Activated CD4-positive, alpha-beta T cell treated with anti-CD3 and anti-CD28 coated beads for 24 hours (primary cell): ENCODE measurements at regions not wholly inside any gene's neighbourhood (a gene's known extent, or its start where the extent isn't known, plus 50 kb on each side); places are given as distances from the start of the nearest gene placed in this dataset.

ENCODE experiments used
- DNase-seq, 2 donors: peaks; one replicate each; pipeline ENCODE4 v3.0.0-alpha.2; 2020; ENCODE audit warnings: low read depth in 2 of 2

- no peak for DNase-seq
These were observed 472.4 kb downstream of the ANKRD7 start for GRCh38 chr7:118696879-118697278.

DNA sequence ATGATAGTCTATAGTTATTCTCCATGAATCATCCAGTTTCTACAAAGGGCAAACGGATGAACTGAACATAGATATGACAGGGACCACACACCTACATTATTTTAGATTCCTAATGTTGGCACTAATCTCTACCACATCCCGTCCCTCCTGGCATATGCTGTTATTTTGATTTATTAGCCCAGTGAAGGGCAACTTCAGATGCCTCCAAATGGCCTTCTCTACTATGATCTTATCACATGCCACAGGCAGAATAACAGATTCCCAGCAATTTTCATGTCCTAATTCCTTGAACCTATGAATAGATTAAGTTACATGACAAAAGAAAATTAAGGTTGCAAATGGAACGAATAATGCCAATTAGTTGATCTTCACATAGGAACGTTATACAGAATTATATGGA, 474.7 kb downstream of the ANKRD7 start:
- DNase-seq = no peak

GRCh38 chr7:118708741-118709140, 484.2 kb downstream of the ANKRD7 start:
- no peak for DNase-seq

- DNase-seq = no peak
These were observed 487.2 kb downstream of the ANKRD7 start for GRCh38 chr7:118711688-118712087.

DNA sequence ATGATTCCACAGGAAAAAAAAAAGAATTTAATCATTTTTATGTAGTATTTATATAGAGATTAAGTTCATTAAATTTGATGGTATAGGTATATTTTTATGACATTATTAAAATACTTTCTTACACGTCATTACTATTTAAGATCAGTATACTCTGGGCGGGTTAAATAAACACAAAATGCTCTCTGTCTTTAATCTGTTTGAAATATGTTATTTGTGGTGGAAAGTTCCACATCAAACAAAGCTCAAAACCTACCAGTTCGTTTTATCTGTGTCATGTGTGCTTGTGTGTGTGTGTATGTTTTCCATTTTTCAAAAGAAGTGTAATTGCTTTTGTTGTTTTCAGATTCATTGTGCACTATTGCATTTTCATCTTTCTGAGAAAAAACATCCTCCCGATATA, 488.5 kb downstream of the ANKRD7 start:
- DNase-seq = no peak

- no peak for DNase-seq
These were observed 496.1 kb downstream of the ANKRD7 start for GRCh38 chr7:118720632-118721031.

DNA sequence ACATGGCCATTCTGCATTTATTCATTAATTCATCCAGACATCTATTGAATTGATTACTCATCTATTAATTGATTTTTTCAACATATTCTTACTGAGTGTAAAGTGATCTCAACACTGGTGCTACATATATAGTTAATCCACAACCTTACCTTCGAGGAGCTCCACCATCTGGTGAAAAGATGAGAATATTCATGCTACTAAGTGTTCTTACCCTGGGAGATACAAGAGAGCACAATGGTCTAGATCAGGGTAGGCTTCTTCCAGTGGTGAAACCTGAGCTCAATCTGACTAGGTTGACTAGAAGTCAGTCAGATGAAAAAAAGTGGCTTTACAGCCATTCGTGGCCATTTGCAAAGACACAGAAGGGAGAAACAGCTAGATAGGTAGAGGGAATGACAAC, 507.4 kb downstream of the ANKRD7 start:
- DNase-seq = no peak

GRCh38 chr7:118734541-118734940, 510.0 kb downstream of the ANKRD7 start:
- DNase-seq = no peak

- DNase-seq = no peak
These were observed 510.9 kb downstream of the ANKRD7 start for GRCh38 chr7:118735441-118735840.

DNA sequence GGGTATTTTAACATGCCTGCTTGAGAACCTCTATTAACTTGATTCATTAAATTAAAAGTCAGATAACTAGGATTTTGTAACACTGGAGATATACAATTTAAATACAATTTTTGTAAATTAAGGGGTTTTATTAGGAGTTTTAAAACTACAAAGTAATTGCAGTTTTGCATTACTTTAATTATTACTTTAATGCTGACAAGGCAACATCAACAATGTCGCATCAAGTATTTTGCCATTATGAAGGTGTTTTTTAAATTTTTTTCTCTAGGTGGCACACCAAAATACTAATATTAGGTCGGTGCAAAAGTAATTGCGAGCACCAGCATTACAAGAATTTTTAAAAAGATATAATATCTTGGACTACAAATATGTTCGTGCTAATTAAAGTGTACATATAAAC, 513.4 kb downstream of the ANKRD7 start:
- DNase-seq = no peak

GRCh38 chr7:118745927-118746326, 521.4 kb downstream of the ANKRD7 start:
- no peak for DNase-seq

DNA sequence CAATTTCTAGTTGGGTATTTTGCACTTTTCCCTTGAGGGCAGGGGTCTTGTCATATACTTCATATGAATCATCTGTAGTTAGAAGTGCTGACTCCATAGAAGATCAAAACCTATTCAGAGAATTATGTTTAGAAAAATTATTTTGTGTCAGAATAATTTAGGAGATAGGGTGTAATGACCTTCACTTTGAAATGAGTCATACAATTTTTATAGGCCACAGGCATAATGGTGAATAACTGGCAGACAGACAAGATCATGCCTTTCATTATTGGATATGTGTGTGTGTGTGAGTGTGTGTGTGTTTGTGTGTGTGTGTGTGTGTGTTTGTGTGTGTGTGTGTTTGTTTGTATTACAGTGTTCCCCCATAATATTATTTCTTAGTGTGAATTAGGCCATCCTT, 523.0 kb downstream of the ANKRD7 start:
- no peak for DNase-seq

GRCh38 chr7:118753479-118753878, 529.0 kb downstream of the ANKRD7 start:
- DNase-seq = no peak

- no peak for DNase-seq
These were observed 530.1 kb downstream of the ANKRD7 start for GRCh38 chr7:118754608-118755007.

GRCh38 chr7:118755067-118755625, 530.6 kb downstream of the ANKRD7 start:
- no peak for DNase-seq

- DNase-seq = no peak
These were observed 532.6 kb downstream of the ANKRD7 start for GRCh38 chr7:118757066-118757465.

DNA sequence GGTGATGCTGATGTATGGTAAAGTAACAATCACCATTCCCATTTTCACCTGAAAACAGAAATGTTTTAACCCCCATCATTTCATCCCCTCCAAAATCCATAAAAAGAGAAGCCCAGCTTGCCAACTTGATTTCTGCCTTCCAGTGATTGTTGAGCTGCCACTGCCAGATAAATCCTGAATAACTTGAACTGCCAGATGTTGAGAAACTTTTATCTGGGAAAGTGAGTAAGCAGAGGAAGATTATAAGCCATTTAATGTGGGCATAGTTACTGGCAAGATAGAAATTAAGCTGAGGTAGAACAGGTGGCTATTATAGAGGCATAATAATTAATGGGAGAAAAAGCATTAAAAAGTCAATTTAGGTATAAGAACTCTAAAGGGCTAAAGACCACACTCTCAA, 534.1 kb downstream of the ANKRD7 start:
- no peak for DNase-seq

DNA sequence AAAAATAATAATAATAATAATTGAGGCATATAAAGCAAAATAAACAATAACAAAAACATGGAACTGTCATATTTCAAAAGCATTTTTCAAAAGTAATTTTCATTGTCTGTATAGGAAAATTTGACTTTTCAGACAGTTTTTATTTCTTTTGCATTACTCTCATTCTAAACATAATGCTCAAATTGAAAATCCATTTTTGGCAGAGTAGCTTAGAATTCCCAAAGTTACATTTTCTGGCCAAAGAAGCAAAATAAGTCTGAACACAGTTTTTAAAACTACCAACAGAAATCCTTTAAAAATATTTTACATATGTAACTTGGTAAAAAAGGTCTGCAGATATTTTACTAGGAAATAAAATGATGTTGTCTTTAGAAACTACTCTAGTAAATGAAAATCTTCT, 535.4 kb downstream of the ANKRD7 start:
- DNase-seq = no peak

GRCh38 chr7:118762451-118762850, 537.9 kb downstream of the ANKRD7 start:
- DNase-seq = no peak

DNA sequence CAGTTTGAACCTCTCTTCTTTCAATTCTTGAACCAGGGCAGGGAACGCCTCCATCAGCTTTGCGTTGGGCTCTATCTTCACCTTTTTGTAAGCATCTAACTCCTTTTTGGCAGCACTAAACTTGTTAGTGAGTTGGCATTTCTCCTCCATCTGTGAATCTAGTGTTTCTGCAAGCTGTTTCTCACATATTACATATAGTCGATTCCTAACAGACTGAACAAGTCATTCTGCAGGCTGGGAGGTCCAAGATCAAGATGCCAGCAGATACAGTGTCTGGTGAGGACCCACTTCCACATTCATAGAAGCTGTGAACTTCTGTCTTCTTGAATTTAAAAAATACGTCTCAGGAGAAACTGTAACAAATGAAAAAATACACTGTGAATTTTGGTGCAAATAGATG, 539.7 kb downstream of the ANKRD7 start:
- DNase-seq = no peak

DNA sequence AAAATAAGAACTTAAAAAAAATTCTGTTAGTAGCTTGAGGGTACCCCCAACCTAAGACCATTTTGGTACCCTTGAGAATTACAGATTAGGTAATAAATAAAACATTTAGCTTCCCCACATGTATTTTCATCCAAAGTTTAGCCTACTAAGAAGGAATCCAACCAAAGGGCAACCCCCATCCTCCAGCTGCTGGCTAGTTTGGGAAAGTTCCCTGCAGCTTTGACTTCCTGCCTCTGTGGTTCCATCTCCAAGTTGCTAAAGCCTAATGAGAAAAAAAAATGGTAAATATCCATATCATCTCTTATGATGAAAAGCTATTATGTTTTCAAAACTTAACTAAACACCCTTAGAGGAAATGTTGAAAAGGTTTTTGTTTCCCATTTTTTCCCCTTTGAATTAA, 547.2 kb downstream of the ANKRD7 start:
- DNase-seq = no peak

DNA sequence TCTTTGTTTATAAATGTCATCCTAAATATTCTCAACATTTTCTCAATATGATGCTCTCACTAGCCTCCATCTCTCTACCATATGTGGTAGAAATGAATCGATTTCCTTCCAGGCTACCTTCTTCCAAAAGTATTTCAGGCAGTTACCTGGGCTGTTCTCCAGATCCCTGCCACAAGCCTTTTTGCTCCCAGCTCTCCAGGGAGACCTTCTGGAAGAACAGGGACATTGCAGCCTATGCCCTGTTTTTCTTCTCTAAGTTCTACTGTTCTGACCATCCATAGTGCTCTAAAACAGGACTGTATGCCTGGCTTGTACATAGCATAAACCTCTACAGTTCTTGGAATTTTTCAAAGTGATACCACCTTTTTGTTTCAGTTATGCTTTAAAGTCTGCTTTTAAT, 552.8 kb downstream of the ANKRD7 start:
- DNase-seq = no peak

GRCh38 chr7:118792682-118793081, 568.2 kb downstream of the ANKRD7 start:
- DNase-seq = no peak

DNA sequence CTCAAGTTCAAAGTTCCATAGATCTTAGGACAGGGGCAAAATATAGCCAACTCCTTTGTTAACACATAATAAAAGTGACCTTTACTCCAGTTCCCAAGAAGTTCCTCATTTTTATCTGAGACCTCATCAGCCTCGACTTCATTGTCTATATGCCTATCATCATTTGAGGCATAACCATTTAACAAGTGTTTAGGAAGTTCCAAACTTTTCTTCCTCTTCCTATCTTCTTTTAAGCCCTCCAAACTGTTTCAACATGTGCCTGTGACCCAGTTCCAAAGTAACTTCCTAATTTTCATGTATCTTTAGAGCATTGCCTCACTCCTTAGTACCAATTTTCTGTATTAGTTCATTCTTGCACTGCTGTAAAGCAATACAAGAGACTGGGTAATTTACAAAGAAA, 569.1 kb downstream of the ANKRD7 start:
- DNase-seq = no peak

- DNase-seq = no peak
These were observed 569.9 kb downstream of the ANKRD7 start for GRCh38 chr7:118794419-118794818.
